Stimulated activated CD8-positive, alpha-beta memory T cell treated with anti-CD3 and anti-CD28 coated beads, Interleukin-7, amount 100 ng/mL, for 1 hour (primary cell): ENCODE measurements at regions not wholly inside any gene's neighbourhood (a gene's known extent, or its start where the extent isn't known, plus 50 kb on each side); places are given as distances from the start of the nearest gene placed in this dataset.
"Not testable (repeated sequence)": the region's sequence is repeated elsewhere in the genome, so short reads cannot be mapped to it uniquely, and the experiment has no call there.

ENCODE experiments used
- DNase-seq, 2 donors: peaks; one replicate each; pipeline ENCODE4 v3.0.0-alpha.2; 2020; ENCODE audit warnings: low read depth in 2 of 2

GRCh38 chr9:97773091-97773490 is 76.0 kb upstream of the XPA start:
- no peak for DNase-seq

DNA sequence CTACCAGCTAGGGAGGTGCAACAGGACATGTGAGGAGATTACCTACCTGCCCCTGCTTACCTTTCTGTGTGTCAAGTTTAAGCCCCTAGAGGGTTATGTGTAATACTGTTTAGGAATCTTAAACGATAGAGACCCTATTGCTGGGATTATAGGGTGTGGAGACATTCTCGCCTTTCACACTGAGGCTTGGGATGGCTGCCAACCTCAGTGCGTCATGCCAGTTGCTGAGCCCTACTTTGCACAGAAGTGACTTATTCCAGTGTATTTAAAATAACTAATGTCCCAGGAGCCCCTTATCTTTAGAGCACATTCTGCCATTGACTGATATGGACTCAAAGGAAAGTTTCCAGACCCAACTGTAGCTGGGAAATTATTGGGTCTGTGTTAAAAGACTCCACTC is 76.6 kb upstream of the XPA start:
- no peak for DNase-seq

DNA sequence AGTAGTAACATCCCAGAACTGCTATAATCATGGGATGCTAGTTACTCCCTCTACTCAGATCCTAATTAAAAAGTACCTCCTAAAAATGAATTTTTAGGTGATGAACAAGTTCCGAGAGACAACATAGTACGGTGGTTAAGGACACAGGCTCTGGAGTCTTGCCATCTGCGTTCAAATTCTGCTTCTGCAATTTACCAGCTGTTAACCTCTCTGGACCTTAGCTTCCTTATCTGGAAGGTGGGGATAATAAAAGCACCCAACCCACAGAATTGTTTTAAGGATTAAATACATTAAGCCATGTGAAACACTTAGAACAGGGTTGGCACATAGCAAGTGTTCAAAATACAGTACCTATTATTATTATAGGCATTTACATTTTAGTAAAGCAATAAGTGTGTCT is 77.5 kb upstream of the XPA start:
- DNase-seq: no peak

DNA sequence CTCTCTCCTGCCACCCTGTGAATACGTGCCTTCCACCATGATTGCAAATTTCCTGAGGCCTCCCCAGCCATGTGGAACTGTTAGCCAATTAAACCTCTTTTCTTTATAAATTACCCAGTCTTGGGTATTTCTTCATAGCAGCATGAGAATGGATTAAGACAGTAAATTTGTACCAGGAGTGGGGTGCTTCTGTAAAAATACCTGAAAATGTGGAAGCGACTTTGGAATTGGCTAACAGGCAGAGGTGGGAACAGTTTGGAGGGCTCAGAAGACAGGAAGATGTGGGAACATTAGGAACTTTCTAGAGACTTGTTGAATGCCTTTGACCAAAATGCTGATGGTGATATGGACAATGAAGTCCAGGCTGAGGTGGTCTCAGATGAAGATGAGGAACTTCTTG is 74.3 kb upstream of the FOXE1 start:
- not testable (repeated sequence) for DNase-seq

DNA sequence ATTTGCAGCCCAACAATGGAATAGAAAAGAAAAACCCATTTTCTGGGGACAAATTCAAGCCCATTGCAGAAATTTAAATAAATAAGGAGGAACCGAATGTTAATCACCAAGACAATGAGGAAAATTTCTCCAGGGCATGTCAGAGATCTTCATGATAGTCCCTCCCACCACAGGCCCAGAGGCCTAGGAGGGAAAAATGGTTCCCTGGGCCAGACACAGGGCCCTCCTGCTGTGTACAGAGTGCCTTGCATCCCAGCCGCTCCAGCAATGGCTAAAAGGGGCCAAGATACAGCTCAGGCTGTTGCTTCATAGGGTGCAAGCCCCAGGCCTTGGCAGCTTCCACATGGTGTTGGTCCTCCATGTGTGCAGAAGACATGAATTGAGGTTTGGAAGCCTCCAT is 73.4 kb upstream of the FOXE1 start:
- no peak for DNase-seq

DNA sequence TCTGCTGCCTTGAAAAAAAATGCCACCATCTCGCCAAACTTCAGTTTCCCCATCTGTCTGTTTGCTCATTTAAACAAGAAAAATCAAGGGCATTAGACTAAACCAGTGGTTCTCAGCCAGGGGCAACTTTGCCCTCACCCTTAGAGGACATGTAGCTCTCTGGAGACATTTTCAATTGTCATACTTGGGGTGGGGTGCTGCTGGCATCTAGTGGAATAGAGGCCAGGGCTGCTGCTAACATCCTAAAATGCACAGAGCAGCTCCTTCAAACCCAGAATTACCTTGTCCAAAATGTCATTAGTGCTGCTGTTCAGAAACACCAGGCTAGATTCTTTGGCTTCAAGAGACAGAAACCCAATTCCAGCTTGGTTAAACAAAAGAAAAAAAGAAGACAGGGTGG is 71.1 kb upstream of the FOXE1 start:
- DNase-seq: no peak

DNA sequence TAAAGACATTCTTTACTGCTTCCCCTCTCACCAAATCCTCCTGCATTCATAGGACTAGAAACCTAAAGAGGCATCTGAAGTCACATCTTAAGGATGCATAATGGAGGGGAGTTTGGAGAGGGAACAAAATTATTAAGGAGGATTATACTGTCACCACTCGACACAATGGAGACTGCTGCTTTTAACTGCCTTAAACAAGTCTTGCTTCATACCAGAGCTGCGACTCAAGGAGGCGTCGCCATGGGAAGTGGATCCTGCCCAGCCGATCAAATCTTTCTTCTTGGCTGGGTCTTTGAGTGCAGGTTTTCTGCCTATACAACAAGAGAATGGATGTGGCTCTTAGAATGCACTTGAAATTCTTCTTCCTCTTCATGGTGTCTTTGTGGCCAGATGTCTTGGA is 66.7 kb upstream of the FOXE1 start:
- no peak for DNase-seq

GRCh38 chr9:97787551-97787950 is 65.5 kb upstream of the FOXE1 start:
- DNase-seq: no peak

DNA sequence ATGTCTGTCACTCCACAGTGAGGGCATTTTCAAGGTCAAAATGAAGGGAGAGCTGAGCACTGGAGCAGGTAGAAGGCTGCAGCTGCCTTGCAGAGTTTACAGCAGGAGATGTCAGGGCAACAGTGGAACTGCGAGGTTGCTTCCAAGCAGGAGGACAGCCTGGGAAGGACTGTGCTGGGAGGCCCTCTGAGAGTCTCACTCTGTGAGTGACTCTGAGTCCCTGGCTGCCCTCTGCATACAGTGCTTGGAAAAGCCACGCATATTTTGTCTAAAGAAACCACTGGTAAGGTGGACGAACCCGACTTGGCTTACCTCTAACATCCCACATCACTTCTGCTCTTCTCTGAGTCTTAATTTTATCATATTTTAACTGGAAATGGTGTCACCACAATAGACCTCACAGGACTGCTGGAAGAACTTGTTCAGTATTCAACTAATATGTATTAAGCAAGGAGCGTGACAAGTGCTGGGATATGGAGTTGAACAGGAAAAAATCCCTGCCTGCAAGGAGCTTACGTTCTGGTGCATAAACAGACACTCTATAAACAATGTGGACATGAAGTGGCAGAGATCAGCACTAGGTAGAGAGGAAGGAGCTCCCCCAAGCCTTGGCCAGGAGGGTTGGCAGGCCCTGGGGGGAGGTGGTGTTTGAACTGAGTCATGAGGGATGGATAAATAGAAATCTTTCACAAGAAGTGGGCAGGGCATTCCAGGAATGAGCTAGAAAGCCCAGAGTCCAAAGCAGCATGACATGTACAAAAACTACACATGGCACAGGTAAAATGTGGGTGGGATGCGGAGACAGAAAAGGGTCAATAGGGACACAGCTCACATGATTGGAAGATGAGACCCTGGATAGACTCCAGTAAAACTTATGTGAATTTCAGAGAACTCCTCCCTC is 64.0 kb upstream of the FOXE1 start:
- DNase-seq: no peak

- DNase-seq: no peak
These were observed 62.5 kb upstream of the FOXE1 start for GRCh38 chr9:97790542-97790941.

- no peak for DNase-seq
These were observed 61.5 kb upstream of the FOXE1 start for GRCh38 chr9:97791542-97791941.

GRCh38 chr9:97793067-97793466 is 60.0 kb upstream of the FOXE1 start:
- DNase-seq: no peak

- DNase-seq: no peak
These were observed 58.4 kb upstream of the FOXE1 start for GRCh38 chr9:97794666-97795065.

GRCh38 chr9:97796176-97796575 is 56.9 kb upstream of the FOXE1 start:
- not testable (repeated sequence) for DNase-seq

- no peak for DNase-seq
These were observed 51.8 kb upstream of the FOXE1 start for GRCh38 chr9:97801180-97801579.

- DNase-seq: no peak
These were observed 50.8 kb upstream of the FOXE1 start for GRCh38 chr9:97802276-97802675.

GRCh38 chr9:97803167-97804058 is 49.6 kb upstream of the FOXE1 start:
- DNase-seq: peak; percentile 46 to 48
